Esophagus squamous epithelium (tissue), 5 donors: ENCODE measurements at regions not wholly inside any gene's neighbourhood (a gene's known extent, or its start where the extent isn't known, plus 50 kb on each side); places are given as distances from the start of the nearest gene placed in this dataset.
A peak's percentile ranks its signal among the peaks of the same experiment; 100 is the strongest.

Experiments used
- DNase-seq: peaks from one replicate; lab custom pipeline; 2025; lab: John Stamatoyannopoulos, UW
- H3K27ac ChIP-seq, 4 donors: fragments of 200-600 bp; sonication (generic); one replicate each; pipeline ENCODE4 v1.5.1; 2016 to 2019; ENCODE audit warnings: mild to moderate bottlenecking in 1 of 4
- H3K27me3 ChIP-seq, 4 donors: fragments of 200-600 bp; sonication (generic); 1 replicate in 3 of 4; 2 replicates in 1 of 4; pipeline versions ENCODE4 v1.5.1 to v1.6.0; 2017 to 2021; ENCODE audit warnings: antibody characterized with exemption in 1 of 4
- H3K36me3 ChIP-seq, 3 donors: fragments of 200-600 bp; sonication (generic); one replicate each; pipeline ENCODE4 v1.5.1; 2016 to 2019
- H3K4me1 ChIP-seq, 3 donors: fragments of 200-600 bp; sonication (generic); one replicate each; pipeline ENCODE4 v1.5.1; 2017 to 2019
- H3K4me3 ChIP-seq, 4 donors: fragments of 200-600 bp; sonication (generic); 1 replicate in 3 of 4; 2 replicates in 1 of 4; pipeline ENCODE4 v1.5.1; 2016 to 2019; ENCODE audit warnings: mild to moderate bottlenecking in 2 of 4, moderate library complexity in 1 of 4
- H3K9me3 ChIP-seq, 3 donors: fragments of 200-600 bp; sonication (generic); one replicate each; pipeline ENCODE4 v1.5.1; 2016 to 2019
- POLR2A ChIP-seq, 4 donors: fragments of 450-650 bp; IDR thresholded peaks; one replicate each; pipeline ENCODE4 v1.6.1; 2017; ENCODE audit warnings: antibody characterized with exemption in 4 of 4, mild to moderate bottlenecking in 4 of 4, moderate library complexity in 3 of 4
- WGBS, 2 donors: methylation state at CpG; one replicate each; pipeline ENCODE4 v1.1.5; 2018; 5-methylcytosine and 5-hydroxymethylcytosine counted together
- intact Hi-C: fragments of 100-400 bp; cut with DNase I; formaldehyde crosslinking; loops from one replicate; pipeline ENCODE4 v1.15.0; 2022
- TF ChIP-seq, protein P1 (sequence below), 6 experiments: fragments of 450-650 bp in 4 of 6; fragments of 200-600 bp in 2 of 6; sonication (generic) in 2 of 6; IDR thresholded peaks; one replicate each; pipeline ENCODE4 v1.5.1; 2016 to 2019; ENCODE audit warnings: antibody characterized with exemption in 6 of 6, mild to moderate bottlenecking in 4 of 6, moderate library complexity in 4 of 6
- donor health status: DM: yes; HTN: yes; CAD: no.

DNA sequence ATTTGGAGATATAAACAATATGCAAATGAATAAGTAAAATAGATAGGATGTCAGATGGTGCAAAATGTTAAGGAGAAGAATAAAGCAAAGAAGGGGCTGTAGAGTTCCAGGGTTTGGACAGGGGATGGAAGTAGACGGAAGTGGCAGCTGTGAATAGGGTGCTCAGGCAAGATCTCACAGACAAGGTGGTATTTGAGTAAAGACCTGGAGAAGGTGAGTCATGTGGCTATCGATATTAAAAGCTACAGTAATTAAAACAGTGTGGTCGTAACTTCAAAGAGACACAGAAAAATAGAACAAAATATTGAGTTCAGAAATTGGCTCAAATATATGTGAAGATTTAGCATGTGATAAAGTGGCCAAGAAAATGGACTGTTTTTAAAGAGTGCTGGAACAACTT is 61.3 kb upstream of the SLC38A2 start:
- WGBS, 2 donors: 82 to 94% methylated on average over 3 of the region's 3 CpGs

DNA sequence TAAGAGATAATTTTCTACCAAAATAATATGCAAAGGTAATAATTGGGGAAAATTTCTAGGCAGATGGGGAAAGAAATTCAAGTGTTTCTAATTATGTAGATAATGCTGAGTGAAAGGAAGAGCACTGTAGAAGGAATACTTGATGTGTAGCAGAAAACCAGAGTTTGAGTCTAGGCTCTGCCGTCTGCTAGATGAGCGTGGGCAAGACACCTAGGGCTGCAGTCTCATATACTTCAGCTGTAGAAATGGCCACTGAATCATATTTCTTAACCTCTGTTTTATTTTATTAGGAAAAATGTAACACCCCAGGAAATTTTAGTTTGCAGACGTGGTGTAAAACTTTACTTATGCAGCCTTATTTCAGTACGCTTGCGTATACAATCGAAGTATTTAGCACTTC is 59.8 kb upstream of the SLC38A2 start:
- intact Hi-C loops: no loop called here
- H3K27ac ChIP-seq: peak overlapping the region in 3 of 4 donors; percentile 66 to 86 (median 67)
- no peaks in the 10 kb centered on the region for H3K27me3 ChIP-seq
- H3K4me1 ChIP-seq: peaks cover 4 to 30% (median 10%) of the 10 kb centered on the region in 3 donors
- no peak for DNase-seq
- no peaks in the 10 kb centered on the region for H3K9me3 ChIP-seq
- TF ChIP-seq, protein P1, sequence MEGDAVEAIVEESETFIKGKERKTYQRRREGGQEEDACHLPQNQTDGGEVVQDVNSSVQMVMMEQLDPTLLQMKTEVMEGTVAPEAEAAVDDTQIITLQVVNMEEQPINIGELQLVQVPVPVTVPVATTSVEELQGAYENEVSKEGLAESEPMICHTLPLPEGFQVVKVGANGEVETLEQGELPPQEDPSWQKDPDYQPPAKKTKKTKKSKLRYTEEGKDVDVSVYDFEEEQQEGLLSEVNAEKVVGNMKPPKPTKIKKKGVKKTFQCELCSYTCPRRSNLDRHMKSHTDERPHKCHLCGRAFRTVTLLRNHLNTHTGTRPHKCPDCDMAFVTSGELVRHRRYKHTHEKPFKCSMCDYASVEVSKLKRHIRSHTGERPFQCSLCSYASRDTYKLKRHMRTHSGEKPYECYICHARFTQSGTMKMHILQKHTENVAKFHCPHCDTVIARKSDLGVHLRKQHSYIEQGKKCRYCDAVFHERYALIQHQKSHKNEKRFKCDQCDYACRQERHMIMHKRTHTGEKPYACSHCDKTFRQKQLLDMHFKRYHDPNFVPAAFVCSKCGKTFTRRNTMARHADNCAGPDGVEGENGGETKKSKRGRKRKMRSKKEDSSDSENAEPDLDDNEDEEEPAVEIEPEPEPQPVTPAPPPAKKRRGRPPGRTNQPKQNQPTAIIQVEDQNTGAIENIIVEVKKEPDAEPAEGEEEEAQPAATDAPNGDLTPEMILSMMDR (IDR thresholded peaks at IDR 0.05): no peak
- TF ChIP-seq POLR2A (IDR thresholded peaks at IDR 0.05): no peak
- no peaks in the 10 kb centered on the region for H3K36me3 ChIP-seq
- 75 to 85% methylated on average over 6 of the region's 6 CpGs for WGBS, 2 donors
- H3K4me3 ChIP-seq: no peak overlapping the region

More for the DNA sequence above, 61.3 kb upstream of the SLC38A2 start:
- TF ChIP-seq POLR2A (IDR thresholded peaks at IDR 0.05): no peak
- Histone ChIP-seq H3K27ac (no peak overlapping the region), H3K27me3 (no peaks in the 10 kb centered on the region), H3K36me3 (no peaks in the 10 kb centered on the region), H3K4me1 (peaks cover 4 to 30% (median 10%) of the 10 kb centered on the region in 3 donors), H3K9me3 (no peaks in the 10 kb centered on the region), H3K4me3 (no peak overlapping the region)
- no peak for DNase-seq
- intact Hi-C loops: no loop called here

DNA sequence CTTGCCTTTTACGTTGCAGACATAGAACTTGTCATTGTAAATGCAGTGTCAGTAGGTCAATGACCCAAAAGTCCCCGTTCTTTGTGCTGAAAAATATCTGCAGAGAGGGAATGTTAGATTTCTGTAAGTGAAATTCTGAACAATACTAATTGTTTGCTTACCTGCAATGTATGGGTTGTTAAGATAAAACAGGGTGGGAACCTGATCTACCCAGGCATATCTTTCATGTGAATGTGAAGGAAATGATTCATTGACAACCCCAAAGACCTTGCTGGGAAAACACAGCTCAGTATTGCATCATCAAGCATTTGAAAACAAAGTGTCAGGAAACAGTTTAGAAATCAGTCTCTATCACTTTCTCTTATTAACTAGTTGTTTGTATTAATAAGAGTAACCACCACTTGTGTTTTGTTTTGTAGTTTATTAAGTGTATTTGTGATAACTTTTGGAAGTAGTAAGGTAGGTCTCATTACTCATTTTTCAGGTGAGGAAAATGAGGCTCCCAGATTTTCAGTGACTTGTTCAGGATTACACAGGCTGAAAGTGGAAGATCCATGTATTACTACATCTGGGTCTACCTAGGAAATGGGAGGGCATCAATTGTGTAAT is 57.9 kb upstream of the SLC38A2 start:
- Histone ChIP-seq H3K4me1 (peaks cover 4 to 30% (median 10%) of the 10 kb centered on the region in 3 donors), H3K9me3 (no peaks in the 10 kb centered on the region), H3K27ac (peak overlapping the region; percentile 67 to 86 (median 70)), H3K27me3 (no peaks in the 10 kb centered on the region), H3K4me3 (peak overlapping the region in 1 of 4 donors; percentile 1), H3K36me3 (no peaks in the 10 kb centered on the region)
- intact Hi-C loops: no loop called here
- DNase-seq: no peak
- no peak for TF ChIP-seq POLR2A (IDR thresholded peaks at IDR 0.05)
- TF ChIP-seq, protein P1 (IDR thresholded peaks at IDR 0.05): no peak
- WGBS, 2 donors: 15 to 19% methylated on average over 2 of the region's 2 CpGs
